Coronary artery (tissue), 2 donors: ENCODE measurements at regions not wholly inside any gene's neighbourhood (a gene's known extent, or its start where the extent isn't known, plus 50 kb on each side); places are given as distances from the start of the nearest gene placed in this dataset.

Source experiments
- DNase-seq: peaks from one replicate; pipeline ENCODE4 v3.0.0-alpha.2; 2017; ENCODE audit warnings: low spot score
- H3K27ac ChIP-seq, 2 donors: fragments of 200-600 bp; sonication (generic); one replicate each; pipeline ENCODE4 v1.5.1; 2016 to 2019
- H3K4me3 ChIP-seq: fragments of 200-600 bp; sonication (generic); 2 replicates; pipeline ENCODE4 v1.5.1; 2016; ENCODE audit warnings: mild to moderate bottlenecking, moderate library complexity
- TF ChIP-seq, protein P1 (sequence below): fragments of 200-600 bp; sonication (generic); IDR thresholded peaks from one replicate; pipeline ENCODE4 v1.5.1; 2019; ENCODE audit warnings: antibody characterized with exemption

DNA sequence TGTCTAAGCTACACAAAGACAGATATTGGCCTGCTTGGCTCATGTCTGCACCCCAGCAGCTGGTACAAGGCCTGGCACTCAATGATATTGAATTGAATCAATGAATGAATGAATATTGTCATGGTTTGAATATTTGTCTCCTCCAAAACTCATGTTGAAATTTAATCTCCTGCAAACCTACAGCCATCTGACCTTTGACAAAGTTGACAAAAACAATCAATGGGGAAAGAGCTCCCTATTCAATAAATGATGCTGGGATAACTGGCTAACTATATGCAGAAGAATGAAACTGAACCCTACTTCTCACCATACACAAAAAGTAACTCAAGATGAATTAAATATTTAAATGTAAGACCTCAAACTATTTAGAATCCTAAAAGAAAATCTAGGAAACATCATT, 144.7 kb downstream of the CYP26A1 start:
- Histone ChIP-seq H3K27ac (no peak overlapping the region), H3K4me3 (no peak overlapping the region)
- TF ChIP-seq, protein P1, sequence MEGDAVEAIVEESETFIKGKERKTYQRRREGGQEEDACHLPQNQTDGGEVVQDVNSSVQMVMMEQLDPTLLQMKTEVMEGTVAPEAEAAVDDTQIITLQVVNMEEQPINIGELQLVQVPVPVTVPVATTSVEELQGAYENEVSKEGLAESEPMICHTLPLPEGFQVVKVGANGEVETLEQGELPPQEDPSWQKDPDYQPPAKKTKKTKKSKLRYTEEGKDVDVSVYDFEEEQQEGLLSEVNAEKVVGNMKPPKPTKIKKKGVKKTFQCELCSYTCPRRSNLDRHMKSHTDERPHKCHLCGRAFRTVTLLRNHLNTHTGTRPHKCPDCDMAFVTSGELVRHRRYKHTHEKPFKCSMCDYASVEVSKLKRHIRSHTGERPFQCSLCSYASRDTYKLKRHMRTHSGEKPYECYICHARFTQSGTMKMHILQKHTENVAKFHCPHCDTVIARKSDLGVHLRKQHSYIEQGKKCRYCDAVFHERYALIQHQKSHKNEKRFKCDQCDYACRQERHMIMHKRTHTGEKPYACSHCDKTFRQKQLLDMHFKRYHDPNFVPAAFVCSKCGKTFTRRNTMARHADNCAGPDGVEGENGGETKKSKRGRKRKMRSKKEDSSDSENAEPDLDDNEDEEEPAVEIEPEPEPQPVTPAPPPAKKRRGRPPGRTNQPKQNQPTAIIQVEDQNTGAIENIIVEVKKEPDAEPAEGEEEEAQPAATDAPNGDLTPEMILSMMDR = no peak
- DNase-seq = no peak

DNA sequence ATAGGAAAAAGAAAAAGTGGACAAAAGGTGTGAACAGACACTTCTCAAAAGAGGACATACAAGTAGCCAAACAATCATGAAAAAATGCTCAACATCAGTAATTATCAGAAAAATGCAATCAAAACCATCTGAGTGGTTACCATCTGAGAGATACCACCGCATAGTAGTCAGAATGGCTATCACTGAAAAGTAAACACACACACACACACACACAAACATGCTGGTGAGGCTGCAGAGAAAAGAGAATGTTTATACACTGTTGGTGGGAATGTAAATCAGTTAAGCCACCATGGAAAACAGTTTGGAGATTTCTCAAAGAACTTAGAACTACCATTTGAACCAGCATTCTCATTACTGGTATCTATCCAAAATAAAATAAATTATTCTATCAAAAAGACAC, 145.7 kb downstream of the CYP26A1 start:
- TF ChIP-seq, protein P1 = no peak
- no peak for DNase-seq
- Histone ChIP-seq H3K27ac (no peak overlapping the region), H3K4me3 (no peak overlapping the region)

DNA sequence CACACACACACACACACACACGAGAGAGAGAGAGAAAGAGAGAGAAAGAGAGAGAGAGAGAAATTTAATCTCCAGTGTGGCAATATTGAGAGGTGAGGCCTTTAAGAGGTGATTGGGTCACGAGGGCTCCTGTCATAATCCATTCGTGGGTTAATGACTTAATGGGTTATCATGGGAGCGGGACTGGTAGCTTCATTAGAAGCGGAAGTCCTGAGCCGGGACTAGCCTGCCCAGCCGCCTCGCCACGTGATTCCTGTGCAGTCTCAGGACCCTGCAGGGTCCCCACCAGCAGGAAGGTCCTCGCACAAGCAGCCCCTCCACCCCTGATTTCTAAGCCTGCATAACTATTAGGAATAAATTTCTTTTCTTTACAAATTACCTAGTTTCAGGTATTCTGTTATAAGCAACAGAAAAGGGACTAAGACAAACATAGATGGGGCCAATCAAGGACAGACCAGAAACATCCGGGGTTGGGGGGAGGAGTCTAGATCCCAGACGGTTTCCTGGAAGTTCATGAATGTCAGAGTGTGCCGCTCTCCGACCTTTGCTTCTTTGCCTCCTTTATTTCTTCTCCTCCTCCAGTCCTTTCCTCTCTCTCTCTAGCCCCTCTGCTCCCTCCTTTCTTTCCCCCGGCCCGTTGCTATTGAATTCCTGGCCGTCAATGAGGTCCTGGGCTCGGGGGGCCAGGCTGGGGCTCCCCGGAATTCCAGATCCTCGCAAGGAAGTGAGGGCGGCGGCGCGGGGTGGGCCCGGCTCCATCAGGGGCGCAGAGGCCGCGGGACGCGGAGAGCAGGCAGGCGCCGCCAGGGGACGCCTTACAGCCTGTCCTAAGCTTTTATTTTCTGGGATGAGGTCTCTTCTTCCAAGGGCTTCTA, 146.8 kb downstream of the CYP26A1 start:
- no peak overlapping the region for H3K27ac ChIP-seq
- H3K4me3 ChIP-seq = no peak overlapping the region
- no peak for DNase-seq
- TF ChIP-seq, protein P1 = no peak

DNA sequence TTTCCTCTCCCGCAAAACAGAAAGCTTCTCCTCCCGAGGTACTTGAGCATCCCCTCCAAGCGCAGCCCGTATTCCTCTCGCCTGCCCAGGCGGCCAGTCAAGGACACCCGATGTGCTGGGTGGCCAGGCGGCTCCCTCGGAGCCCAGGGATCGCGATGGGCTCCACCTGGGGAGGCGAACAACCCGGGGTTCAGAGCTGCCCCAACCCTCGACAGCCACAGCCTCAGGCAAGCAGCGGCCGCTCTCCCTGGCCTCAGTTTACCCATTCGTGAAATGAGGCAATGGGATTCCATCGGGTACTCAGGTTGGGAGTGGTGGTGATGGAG, 147.4 kb downstream of the CYP26A1 start:
- TF ChIP-seq, protein P1 = no peak
- H3K27ac ChIP-seq = no peak overlapping the region
- no peak overlapping the region for H3K4me3 ChIP-seq
- no peak for DNase-seq

DNA sequence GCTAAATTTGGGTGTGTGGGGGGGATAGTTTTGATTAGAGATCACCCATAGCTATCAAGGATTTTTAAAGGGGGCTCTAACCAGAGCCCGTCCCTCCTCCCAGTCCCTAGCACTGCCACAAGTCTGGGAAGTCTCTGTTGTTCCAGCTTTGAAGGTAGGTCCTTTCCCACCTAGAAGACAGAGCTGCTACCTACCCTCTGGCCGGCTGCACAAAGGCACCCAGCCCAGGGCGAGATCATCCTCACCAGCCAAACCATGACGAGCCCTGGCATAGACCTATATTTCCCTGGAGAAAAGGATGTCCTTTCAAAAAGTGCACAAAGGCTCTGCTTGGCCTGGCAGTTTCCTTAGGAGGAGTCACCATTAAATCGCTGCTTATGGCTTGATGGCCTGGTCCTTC, 147.8 kb downstream of the CYP26A1 start:
- TF ChIP-seq, protein P1 = no peak
- H3K27ac ChIP-seq = no peak overlapping the region
- no peak for DNase-seq
- no peak overlapping the region for H3K4me3 ChIP-seq

DNA sequence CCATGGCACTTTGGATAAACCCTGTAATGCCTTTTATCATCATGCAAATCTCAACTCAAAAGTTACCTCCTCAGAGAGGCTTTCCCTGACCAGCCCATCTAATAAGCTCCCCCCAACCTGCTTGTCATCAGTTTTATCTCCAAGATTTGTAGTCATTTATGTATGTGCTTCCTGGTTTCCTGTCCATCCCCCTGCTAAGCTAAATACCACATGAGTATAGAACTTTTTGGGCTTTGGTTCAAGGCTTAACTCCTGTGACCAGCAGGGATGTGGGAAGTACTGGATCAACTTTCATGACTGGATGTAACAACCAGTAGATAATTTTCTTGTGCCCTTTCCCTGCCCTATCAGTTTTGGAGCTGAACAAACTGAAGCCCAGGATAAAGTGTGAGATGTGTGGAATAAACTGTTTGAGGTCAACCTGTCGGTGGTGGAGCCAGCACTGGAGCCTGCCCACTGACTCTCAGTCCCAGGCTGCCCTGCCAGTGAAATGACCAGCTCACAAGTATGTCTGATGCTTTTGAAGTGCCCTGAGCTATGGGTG, 148.6 kb downstream of the CYP26A1 start:
- H3K27ac ChIP-seq = no peak overlapping the region
- no peak for DNase-seq

More for the DNA sequence above, 148.6 kb downstream of the CYP26A1 start:
- TF ChIP-seq, protein P1 = no peak
- no peak overlapping the region for H3K4me3 ChIP-seq
